Hematopoietic multipotent progenitor cell treated with erythropoietin and hydrocortisone succinate and interleukin-3 and kit ligand, for 4 days (in vitro differentiated cells): ENCODE measurements at regions not wholly inside any gene's neighbourhood (a gene's known extent, or its start where the extent isn't known, plus 50 kb on each side); places are given as distances from the start of the nearest gene placed in this dataset.
A peak's percentile ranks its signal among the peaks of the same experiment; 100 is the strongest.
"Not testable (repeated sequence)": the region's sequence is repeated elsewhere in the genome, so short reads cannot be mapped to it uniquely, and the experiment has no call there.

ENCODE experiments used
- DNase-seq: peaks from one replicate; pipeline ENCODE4 v3.0.0-alpha.2; 2015

- no peak for DNase-seq
These were observed 319.9 kb downstream of the TSN start for GRCh38 chr2:122075381-122075780.

- DNase-seq = no peak
These were observed 321.7 kb downstream of the TSN start for GRCh38 chr2:122077114-122077513.

- no peak for DNase-seq
These were observed 322.3 kb downstream of the TSN start for GRCh38 chr2:122077771-122078170.

- no peak for DNase-seq
These were observed 323.0 kb downstream of the TSN start for GRCh38 chr2:122078451-122078850.

GRCh38 chr2:122079844-122080243 is 324.4 kb downstream of the TSN start:
- DNase-seq = no peak

- no peak for DNase-seq
These were observed 324.9 kb downstream of the TSN start for GRCh38 chr2:122080316-122080715.

- DNase-seq = no peak
These were observed 325.4 kb downstream of the TSN start for GRCh38 chr2:122080871-122081270.

GRCh38 chr2:122081751-122082150 is 326.3 kb downstream of the TSN start:
- no peak for DNase-seq

GRCh38 chr2:122083256-122084048 is 328.0 kb downstream of the TSN start:
- no peak for DNase-seq

- DNase-seq = not testable (repeated sequence)
These were observed 330.2 kb downstream of the TSN start for GRCh38 chr2:122085672-122086071.

- DNase-seq = no peak
These were observed 339.1 kb downstream of the TSN start for GRCh38 chr2:122094557-122094956.

- DNase-seq = no peak
These were observed 341.3 kb downstream of the TSN start for GRCh38 chr2:122096761-122097160.

- DNase-seq = no peak
These were observed 342.9 kb downstream of the TSN start for GRCh38 chr2:122098306-122098705.

GRCh38 chr2:122100346-122100745 is 344.9 kb downstream of the TSN start:
- DNase-seq = no peak

- no peak for DNase-seq
These were observed 345.3 kb downstream of the TSN start for GRCh38 chr2:122100756-122101155.

GRCh38 chr2:122101319-122101718 is 345.9 kb downstream of the TSN start:
- DNase-seq = no peak

- peak; percentile 11 for DNase-seq
These were observed 349.9 kb downstream of the TSN start for GRCh38 chr2:122105171-122105876.

GRCh38 chr2:122105877-122106206 is 350.4 kb downstream of the TSN start:
- no peak for DNase-seq

- peak; percentile 25 for DNase-seq
These were observed 352.7 kb downstream of the TSN start for GRCh38 chr2:122108186-122108585.

GRCh38 chr2:122112216-122113005 is 357.0 kb downstream of the TSN start:
- DNase-seq = no peak

GRCh38 chr2:122114421-122114820 is 359.0 kb downstream of the TSN start:
- no peak for DNase-seq

GRCh38 chr2:122117371-122117770 is 361.9 kb downstream of the TSN start:
- DNase-seq = no peak

- DNase-seq = no peak
These were observed 373.9 kb downstream of the TSN start for GRCh38 chr2:122129399-122129798.
